Activated B cell treated with CpG ODN at 0.5 μM for 24 hours (primary cell): ENCODE measurements at regions not wholly inside any gene's neighbourhood (a gene's known extent, or its start where the extent isn't known, plus 50 kb on each side); places are given as distances from the start of the nearest gene placed in this dataset.

Experiments
- ATAC-seq: fragments of 200-7000 bp; cut with Tn5 transposase; one replicate; pipeline ENCODE4 v1.10.0; 2021; ENCODE audit warnings: low read depth, mild to moderate bottlenecking, moderate library complexity
- CTCF ChIA-PET: fragments of 350-600 bp; sonication (Branson Sonifier 250); formaldehyde crosslinking; loops from one replicate; lab custom pipeline; 2021; ENCODE audit warnings: antibody characterized with exemption; lab: Charles Lee
- POLR2A ChIA-PET: fragments of 350-600 bp; sonication (Branson Sonifier 250); formaldehyde crosslinking; loops from one replicate; lab custom pipeline; 2021; ENCODE audit warnings: antibody characterized with exemption; lab: Charles Lee
- DNase-seq: peaks from one replicate; pipeline ENCODE4 v3.0.0; 2022
- H3K27ac Mint-ChIP-seq: one replicate; pipeline ENCODE4 v1.8.0; 2020; ENCODE audit warnings: mixed read lengths
- H3K27me3 Mint-ChIP-seq: one replicate; pipeline ENCODE4 v1.8.0; 2021; ENCODE audit warnings: mixed read lengths
- H3K36me3 Mint-ChIP-seq: one replicate; pipeline ENCODE4 v1.8.0; 2021; ENCODE audit warnings: low read depth, mixed read lengths
- H3K4me1 Mint-ChIP-seq: one replicate; pipeline ENCODE4 v1.8.0; 2021; ENCODE audit warnings: mixed read lengths
- H3K4me3 Mint-ChIP-seq: one replicate; pipeline ENCODE4 v1.8.0; 2020; ENCODE audit warnings: mild to moderate bottlenecking, mixed read lengths
- H3K9me3 Mint-ChIP-seq: one replicate; pipeline ENCODE4 v1.8.0; 2020; ENCODE audit warnings: mixed read lengths
- CTCF ChIP-seq: fragments of 200-600 bp; IDR thresholded peaks from one replicate; pipeline ENCODE4 v1.8.0; 2022; ENCODE audit warnings: antibody characterized with exemption, mild to moderate bottlenecking
- intact Hi-C: fragments of 100-400 bp; cut with micrococcal nuclease; formaldehyde crosslinking; loops from one replicate; pipeline ENCODE4 v1.15.1; 2024

DNA sequence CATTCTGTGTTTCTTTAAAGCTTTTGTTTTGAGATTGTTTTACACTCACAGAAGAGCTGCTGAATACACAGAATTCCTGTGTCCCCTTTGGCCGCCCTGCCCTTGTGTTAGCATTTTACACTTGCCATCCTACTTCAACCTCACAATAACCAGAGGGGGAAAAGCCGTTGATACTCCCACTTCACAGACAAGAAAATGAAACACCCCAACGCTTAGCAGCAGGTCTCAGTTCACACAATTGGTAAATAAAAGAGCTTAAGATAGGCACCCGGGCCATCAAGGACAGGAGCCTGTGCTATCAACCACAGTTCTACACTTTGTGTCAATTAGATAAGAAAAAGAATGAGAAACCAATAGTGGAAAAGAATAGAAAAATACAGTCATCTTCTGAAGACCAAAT lies 178.0 kb downstream of the SYK start:
- no peak overlapping the region for H3K4me3 Mint-ChIP-seq
- ChIA-PET POLR2A (interaction anchor here (0.6 kb wide), 1 partner anchor 1893 kb away, joined by 3 read pairs; no protein-coding TSS in a partner anchor), CTCF (no interaction called here)
- H3K27ac Mint-ChIP-seq, result no peak overlapping the region
- no peaks in the 10 kb centered on the region for H3K36me3 Mint-ChIP-seq
- TF ChIP-seq CTCF, result no peak
- H3K4me1 Mint-ChIP-seq, result no peaks in the 10 kb centered on the region
- ATAC-seq (no peak), DNase-seq (no peak)
- intact Hi-C loops, result no loop called here
- H3K27me3 Mint-ChIP-seq, result peaks cover 21% of the 10 kb centered on the region
- no peaks in the 10 kb centered on the region for H3K9me3 Mint-ChIP-seq

DNA sequence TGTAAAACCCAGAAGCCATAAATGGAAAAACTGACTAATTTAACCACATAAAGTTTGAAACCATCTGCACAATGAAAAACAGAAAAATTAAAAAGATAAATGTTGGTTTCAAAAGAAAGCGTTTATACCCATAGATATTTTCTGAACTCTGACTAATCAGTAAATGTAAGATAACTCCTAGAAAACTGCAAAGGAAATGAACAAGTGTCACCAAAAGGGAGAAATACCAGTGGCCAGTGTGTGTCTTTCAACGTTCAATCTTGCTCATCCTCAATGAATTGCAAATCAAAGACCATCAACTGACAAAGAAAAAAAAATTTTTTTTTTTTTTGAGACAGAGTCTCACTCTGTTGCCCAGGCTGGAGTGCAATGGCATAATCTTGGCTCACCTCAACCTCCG lies 180.1 kb downstream of the SYK start:
- H3K27me3 Mint-ChIP-seq, result peaks cover 15% of the 10 kb centered on the region
- no peaks in the 10 kb centered on the region for H3K36me3 Mint-ChIP-seq
- ATAC-seq (no peak), DNase-seq (no peak)
- ChIA-PET CTCF (no interaction called here), POLR2A (no interaction called here)
- no peaks in the 10 kb centered on the region for H3K9me3 Mint-ChIP-seq
- intact Hi-C loops, result no loop called here
- no peak overlapping the region for H3K27ac Mint-ChIP-seq
- no peak overlapping the region for H3K4me3 Mint-ChIP-seq
- no peaks in the 10 kb centered on the region for H3K4me1 Mint-ChIP-seq
- TF ChIP-seq CTCF, result no peak

GRCh38 chr9:90983394-90983793 lies 181.8 kb downstream of the SYK start:
- Mint-ChIP-seq H3K9me3 (no peaks in the 10 kb centered on the region), H3K36me3 (no peaks in the 10 kb centered on the region), H3K4me3 (no peak overlapping the region), H3K4me1 (no peaks in the 10 kb centered on the region), H3K27ac (no peak overlapping the region), H3K27me3 (peaks cover 8% of the 10 kb centered on the region)
- ATAC-seq (no peak), DNase-seq (no peak)
- intact Hi-C loops, result no loop called here
- ChIA-PET CTCF (interaction anchor here (0.8 kb wide), 1 partner anchor 33 kb away, joined by 3 read pairs; no protein-coding TSS in a partner anchor), POLR2A (no interaction called here)
- no peak for TF ChIP-seq CTCF

DNA sequence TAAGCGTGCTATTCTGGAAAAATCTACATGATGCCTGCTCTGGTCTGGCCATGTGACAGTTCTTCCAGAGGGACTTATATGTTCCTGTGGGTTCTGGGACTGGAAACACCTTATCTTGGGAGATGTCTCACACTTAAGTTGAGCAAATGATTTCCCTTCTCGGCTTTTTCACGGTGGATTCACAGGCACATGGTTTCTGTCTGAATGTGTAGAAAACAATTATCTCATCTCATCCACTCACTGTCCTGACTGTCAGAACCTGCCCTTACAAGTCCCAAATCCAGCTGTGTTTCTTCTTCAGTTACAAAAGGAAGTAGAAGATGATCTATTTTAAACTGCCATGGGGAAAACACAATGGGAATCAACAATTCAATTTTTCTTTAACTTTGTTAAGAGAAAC lies 184.0 kb downstream of the SYK start:
- ChIA-PET POLR2A (no interaction called here), CTCF (interaction anchor here (0.8 to 2.3 kb wide), 4 partner anchors 12 to 440 kb away, joined by 3 to 11 read pairs (median 6); no protein-coding TSS in a partner anchor)
- no peak for TF ChIP-seq CTCF
- ATAC-seq (no peak), DNase-seq (no peak)
- H3K27me3 Mint-ChIP-seq, result peaks cover 1% of the 10 kb centered on the region
- intact Hi-C loops, result loop anchor here (1.0 to 5.0 kb wide), 2 partner anchors 441 to 742 kb away; no protein-coding TSS in a partner anchor
- H3K36me3 Mint-ChIP-seq, result no peaks in the 10 kb centered on the region
- H3K4me3 Mint-ChIP-seq, result no peak overlapping the region
- H3K9me3 Mint-ChIP-seq, result no peaks in the 10 kb centered on the region
- H3K27ac Mint-ChIP-seq, result no peak overlapping the region
- H3K4me1 Mint-ChIP-seq, result no peaks in the 10 kb centered on the region

GRCh38 chr9:90986161-90986560 lies 184.5 kb downstream of the SYK start:
- no peaks in the 10 kb centered on the region for H3K4me1 Mint-ChIP-seq
- H3K36me3 Mint-ChIP-seq, result no peaks in the 10 kb centered on the region
- intact Hi-C loops, result loop anchor here (5.0 kb wide), 1 partner anchor 741 kb away; no protein-coding TSS in a partner anchor
- ChIA-PET CTCF (interaction anchor here (2.3 kb wide), 1 partner anchor 440 kb away, joined by 11 read pairs; no protein-coding TSS in a partner anchor), POLR2A (no interaction called here)
- H3K27ac Mint-ChIP-seq, result no peak overlapping the region
- DNase-seq, result no peak
- H3K27me3 Mint-ChIP-seq, result peaks cover 1% of the 10 kb centered on the region
- ATAC-seq, result no peak
- H3K4me3 Mint-ChIP-seq, result no peak overlapping the region
- no peak for TF ChIP-seq CTCF
- peaks cover under 1% of the 10 kb centered on the region for H3K9me3 Mint-ChIP-seq
